K562 (cell line): ENCODE measurements at regions not wholly inside any gene's neighbourhood (a gene's known extent, or its start where the extent isn't known, plus 50 kb on each side); places are given as distances from the start of the nearest gene placed in this dataset.

Experiments used
- ATAC-seq: fragments of 200-7000 bp; cut with Tn5 transposase; 3 replicates; pipeline ENCODE4 v1.9.1; 2020; ENCODE audit warnings: moderate library complexity
- BruUV-seq: library from RNA; stranded (reverse); fragments of 400-500 nt; replicated peaks from 2 replicates; lab custom pipeline; 2021; lab: Mats Ljungman, UMichigan
- CTCF ChIA-PET: fragments of 300-600 bp; formaldehyde crosslinking; extraction: SDS; loops from one replicate; lab custom pipeline; 2021; ENCODE audit warnings: low intra/inter-chr PET ratio; lab: Yijun Ruan, JAX
- POLR2A ChIA-PET: fragments of 300-600, 350-650 bp; sonication (Branson Sonifier 250); formaldehyde crosslinking; extraction: SDS; loops from one replicate; lab custom pipeline; 2021; ENCODE audit warnings: antibody characterized with exemption, inconsistent platforms; lab: Yijun Ruan, JAX
- DNase-seq, 4 experiments: peaks; one replicate each; pipeline versions ENCODE4 v3.0.0 to v3.0.0-alpha.2; 2011 to 2018; ENCODE audit warnings: low spot score in 3 of 4, mixed read lengths in 3 of 4; ENCODE audit errors: extremely low read depth in 1 of 4
- FAIRE-seq: peaks from 2 replicates; lab custom pipeline; 2011; peaks lifted over from hg19 to GRCh38; lab: Jason Lieb, UNC
- H2AFZ ChIP-seq: 2 replicates; pipeline ENCODE4 v1.6.0; 2011; ENCODE audit warnings: low read depth, low read length, control low read depth, inconsistent platforms
- H3K27ac ChIP-seq: fragments of 200-600 bp; 3 replicates; pipeline ENCODE4 v1.8.0; 2011; ENCODE audit warnings: low read depth, mild to moderate bottlenecking, control low read depth, inconsistent platforms, low read length, moderate library complexity, mixed read lengths; ENCODE audit errors: extremely low read depth
- H3K27me3 ChIP-seq, 2 experiments: fragments of 300-600 bp in 1 of 2; 2 replicates in 1 of 2; 3 replicates in 1 of 2; pipeline versions ENCODE4 v1.6.0 to v1.8.0; 2011; ENCODE audit warnings: inconsistent platforms in 2 of 2, low read length in 2 of 2, mild to moderate bottlenecking in 1 of 2, mixed read lengths in 1 of 2, moderate library complexity in 1 of 2; ENCODE audit not compliant: control insufficient read depth in 2 of 2, insufficient read depth in 2 of 2
- H3K36me3 ChIP-seq: fragments of 300-600 bp; 3 replicates; pipeline ENCODE4 v1.8.0; 2011; ENCODE audit warnings: mild to moderate bottlenecking, low read length, inconsistent platforms; ENCODE audit not compliant: control insufficient read depth, insufficient read depth
- H3K4me1 ChIP-seq, 2 experiments: fragments of 200-600 bp in 1 of 2; replicated peaks in 1 of 2; 2 replicates in 1 of 2; 3 replicates in 1 of 2; pipeline versions ENCODE4 v1.5.1 to v1.8.0; 2011; ENCODE audit warnings: inconsistent platforms in 2 of 2, low read length in 2 of 2, mild to moderate bottlenecking in 1 of 2, mixed read lengths in 1 of 2, moderate library complexity in 1 of 2; ENCODE audit not compliant: control insufficient read depth in 2 of 2, insufficient read depth in 2 of 2
- H3K4me2 ChIP-seq: 2 replicates; pipeline ENCODE4 v1.6.1; 2011; ENCODE audit warnings: low read length, control low read depth, inconsistent platforms, mixed read lengths; ENCODE audit not compliant: insufficient read depth
- H3K4me3 ChIP-seq: fragments of 200-600 bp; sonication (generic), shearing (Covaris generic); 2 replicates; pipeline ENCODE4 v1.5.1; 2016; ENCODE audit warnings: control low read depth, inconsistent platforms
- H3K79me2 ChIP-seq: fragments of 200-600 bp; 3 replicates; pipeline ENCODE4 v1.8.0; 2011; ENCODE audit warnings: low read length, inconsistent platforms; ENCODE audit not compliant: control insufficient read depth, insufficient read depth
- H3K9ac ChIP-seq, 2 experiments: 2 replicates each; pipeline versions ENCODE4 v1.6.0 to v1.6.1; 2011; ENCODE audit warnings: low read depth in 2 of 2, low read length in 2 of 2, control low read depth in 1 of 2, inconsistent platforms in 1 of 2, mild to moderate bottlenecking in 1 of 2, mixed read lengths in 1 of 2; ENCODE audit not compliant: insufficient read depth in 1 of 2
- H3K9me1 ChIP-seq: one replicate; pipeline ENCODE4 v1.6.0; 2011; ENCODE audit warnings: inconsistent platforms, mild to moderate bottlenecking, low read length, moderate library complexity; ENCODE audit not compliant: control insufficient read depth, insufficient read depth
- H3K9me3 ChIP-seq: replicated peaks from 2 replicates; pipeline ENCODE4 v1.5.1; 2011; ENCODE audit warnings: low read depth, low read length, inconsistent platforms; ENCODE audit not compliant: control insufficient read depth, insufficient read depth
- H4K20me1 ChIP-seq: replicated peaks from 2 replicates; pipeline ENCODE4 v1.6.1; 2011; ENCODE audit warnings: low read length, inconsistent platforms, mixed read lengths; ENCODE audit not compliant: control insufficient read depth, insufficient read depth
- CEBPB ChIP-seq: fragments of 450-650 bp; IDR thresholded peaks from 2 replicates; pipeline ENCODE4 v1.6.1; 2016; ENCODE audit warnings: missing genetic modification characterization, missing compliant biosample characterization
- E2F8 ChIP-seq: fragments of 450-650 bp; IDR thresholded peaks from 2 replicates; pipeline ENCODE4 v1.7.1; 2018; ENCODE audit warnings: mild to moderate bottlenecking, low read depth; ENCODE audit not compliant: partially characterized antibody
- EWSR1 ChIP-seq: fragments of 450-650 bp; IDR thresholded peaks from 2 replicates; pipeline ENCODE4 v1.6.1; 2018; ENCODE audit warnings: borderline replicate concordance, mild to moderate bottlenecking, low read depth, moderate library complexity; ENCODE audit not compliant: partially characterized antibody
- FUS ChIP-seq: fragments of 200-400 bp; formaldehyde crosslinking; optimal IDR thresholded peaks from 2 replicates; pipeline ENCODE3; 2017; ENCODE audit warnings: low read depth, low read length
- GABPB2 ChIP-seq: fragments of 250-450 bp; sonication (Bioruptor Pico); conservative IDR thresholded peaks from 2 replicates; pipeline ENCODE4 v1.5.1; 2021; ENCODE audit warnings: mild to moderate bottlenecking
- SRSF3 ChIP-seq: fragments of 200-400 bp; formaldehyde crosslinking; IDR thresholded peaks from 2 replicates; pipeline ENCODE4 v1.6.1; 2016; ENCODE audit warnings: mild to moderate bottlenecking, low read length, moderate library complexity; ENCODE audit not compliant: insufficient read depth
- TAF15 ChIP-seq: fragments of 200-400 bp; formaldehyde crosslinking; IDR thresholded peaks from 2 replicates; pipeline ENCODE4 v1.6.1; 2017; ENCODE audit warnings: mild to moderate bottlenecking, low read depth, low read length, moderate library complexity
- ZC3H11A ChIP-seq: IDR thresholded peaks from 2 replicates; pipeline ENCODE4 v1.6.1; 2012; ENCODE audit warnings: low read depth, low read length, improper control_type of control experiment
- ZNF124 ChIP-seq: sonication (generic); formaldehyde crosslinking; IDR thresholded peaks from 2 replicates; pipeline ENCODE4 v1.8.1; 2022; ENCODE audit warnings: missing genetic modification reagents
- WGBS: fragments of 100-300 bp; shearing (Covaris generic); methylation state at CpG from one replicate; pipeline ENCODE4 v1.1.6; 2016; ENCODE audit warnings: low coverage, mixed read lengths; ENCODE audit not compliant: insufficient coverage; ENCODE audit errors: missing lambda C conversion rate; 5-methylcytosine and 5-hydroxymethylcytosine counted together
- in situ Hi-C: fragments of 300-500 bp; cut with MboI; formaldehyde crosslinking; loops from 4 replicates; pipeline ENCODE4 v1.15.0; 2018; ENCODE audit warnings: inconsistent platforms, mixed read lengths
- intact Hi-C: fragments of 100-400 bp; cut with micrococcal nuclease; formaldehyde crosslinking; loops from 2 replicates; pipeline ENCODE4 v1.14.2; 2022
- TF ChIP-seq, protein P1 (sequence below): sonication (generic); formaldehyde crosslinking; IDR thresholded peaks from 2 replicates; pipeline ENCODE4 v1.8.0; 2022; ENCODE audit warnings: mild to moderate bottlenecking, missing genetic modification reagents

- CTCF ChIA-PET: no interaction called here
- WGBS: 2% methylated on average over 5 of the region's 5 CpGs
- POLR2A ChIA-PET: interaction anchor here (0.6 to 1.1 kb wide), 4 partner anchors 9 to 79 kb away, joined by 3 to 5 read pairs (median 3); no protein-coding TSS in a partner anchor
These were observed 262.0 kb downstream of the BMP7 start for GRCh38 chr20:57004416-57004815.

More at GRCh38 chr20:57004416-57004815, 262.0 kb downstream of the BMP7 start:
- ATAC-seq: no peak
- H3K79me2 ChIP-seq: no peaks in the 10 kb centered on the region
- no TSS peak for BruUV-seq
- intact Hi-C loops: no loop called here
- no peak for TF ChIP-seq EWSR1
- no peak for TF ChIP-seq E2F8
- no peak for TF ChIP-seq FUS
- no peak for TF ChIP-seq SRSF3
- TF ChIP-seq CEBPB (tag): no peak
- TF ChIP-seq, protein P1, sequence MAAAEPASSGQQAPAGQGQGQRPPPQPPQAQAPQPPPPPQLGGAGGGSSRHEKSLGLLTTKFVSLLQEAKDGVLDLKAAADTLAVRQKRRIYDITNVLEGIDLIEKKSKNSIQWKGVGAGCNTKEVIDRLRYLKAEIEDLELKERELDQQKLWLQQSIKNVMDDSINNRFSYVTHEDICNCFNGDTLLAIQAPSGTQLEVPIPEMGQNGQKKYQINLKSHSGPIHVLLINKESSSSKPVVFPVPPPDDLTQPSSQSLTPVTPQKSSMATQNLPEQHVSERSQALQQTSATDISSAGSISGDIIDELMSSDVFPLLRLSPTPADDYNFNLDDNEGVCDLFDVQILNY: no peak
- TF ChIP-seq GABPB2 (CRISPR knock-in tag): no peak
- TF ChIP-seq ZNF124 (CRISPR knock-in tag): no peak
- TF ChIP-seq ZC3H11A: no peak
- no peak for TF ChIP-seq TAF15
- TF ChIP-seq, all 486 proteins: peak for 0
- no peak overlapping the region for H3K27ac ChIP-seq
- H3K9me1 ChIP-seq: no peaks in the 10 kb centered on the region
- no peak overlapping the region for H2AFZ ChIP-seq
- DNase-seq (no peak), FAIRE-seq (no peak)
- no peaks in the 10 kb centered on the region for H3K36me3 ChIP-seq
- H4K20me1 ChIP-seq: no peaks in the 10 kb centered on the region
- no peak overlapping the region for H3K4me3 ChIP-seq
- peaks cover 0 to 44% of the 10 kb centered on the region in 2 experiments; a peak in 3 of 5 replicates for H3K27me3 ChIP-seq
- no peak overlapping the region for H3K4me2 ChIP-seq
- in situ Hi-C loops: no loop called here
- H3K9me3 ChIP-seq: no peaks in the 10 kb centered on the region; the same call in 1 of the 2 replicates
- no peak overlapping the region for H3K9ac ChIP-seq
- no peaks in the 10 kb centered on the region for H3K4me1 ChIP-seq
